Nucleus accumbens (tissue), 56 donors: ENCODE measurements at regions not wholly inside any gene's neighbourhood (a gene's known extent, or its start where the extent isn't known, plus 50 kb on each side); places are given as distances from the start of the nearest gene placed in this dataset.
"Not testable (repeated sequence)": the region's sequence is repeated elsewhere in the genome, so short reads cannot be mapped to it uniquely, and the experiment has no call there.

Experiments
- DNase-seq, 56 donors: peaks; one replicate each; lab custom pipeline; 2025; lab: John Stamatoyannopoulos, UW

- no peak for DNase-seq
Observed at GRCh38 chr20:11976966-11977365, 59.3 kb downstream of the BTBD3 start.

GRCh38 chr20:11978496-11978895, 60.8 kb downstream of the BTBD3 start:
- no peak for DNase-seq

GRCh38 chr20:11979306-11979990, 61.8 kb downstream of the BTBD3 start:
- DNase-seq, result peak in 1 of 56 donors; percentile 7

GRCh38 chr20:11980263-11980662, 62.6 kb downstream of the BTBD3 start:
- DNase-seq, result no peak

- DNase-seq, result no peak
Observed at GRCh38 chr20:11981366-11981947, 63.8 kb downstream of the BTBD3 start.

GRCh38 chr20:11982289-11982954, 64.7 kb downstream of the BTBD3 start:
- DNase-seq, result no peak

- DNase-seq, result no peak
Observed at GRCh38 chr20:11982955-11983470, 65.3 kb downstream of the BTBD3 start.

GRCh38 chr20:11986954-11987353, 69.3 kb downstream of the BTBD3 start:
- no peak for DNase-seq

- no peak for DNase-seq
Observed at GRCh38 chr20:11987526-11987925, 69.8 kb downstream of the BTBD3 start.

- DNase-seq, result no peak
Observed at GRCh38 chr20:11989018-11989771, 71.5 kb downstream of the BTBD3 start.

GRCh38 chr20:11992426-11992825, 74.7 kb downstream of the BTBD3 start:
- DNase-seq, result peak in 12 of 56 donors; percentile 4 to 52 (median 18)

GRCh38 chr20:11993886-11994461, 76.3 kb downstream of the BTBD3 start:
- no peak for DNase-seq

- DNase-seq, result peak in 49 of 56 donors; percentile 3 to 80 (median 49)
Observed at GRCh38 chr20:11995805-11996567, 78.3 kb downstream of the BTBD3 start.

- not testable (repeated sequence) for DNase-seq
Observed at GRCh38 chr20:12004776-12005175, 87.1 kb downstream of the BTBD3 start.

GRCh38 chr20:12012241-12013222, 94.8 kb downstream of the BTBD3 start:
- peak in 22 of 56 donors; percentile 1 to 70 (median 14) for DNase-seq

- no peak for DNase-seq
Observed at GRCh38 chr20:12014276-12014675, 96.6 kb downstream of the BTBD3 start.

- no peak for DNase-seq
Observed at GRCh38 chr20:12014736-12015135, 97.0 kb downstream of the BTBD3 start.

- no peak for DNase-seq
Observed at GRCh38 chr20:12016291-12016690, 98.6 kb downstream of the BTBD3 start.
